Prostate gland (tissue), 2 donors: ENCODE measurements at regions not wholly inside any gene's neighbourhood (a gene's known extent, or its start where the extent isn't known, plus 50 kb on each side); places are given as distances from the start of the nearest gene placed in this dataset.

ENCODE experiments used
- POLR2A ChIP-seq: fragments of 450-650 bp; IDR thresholded peaks from one replicate; pipeline ENCODE4 v1.6.1; 2016; ENCODE audit warnings: antibody characterized with exemption, mild to moderate bottlenecking
- POLR2AphosphoS5 ChIP-seq: sonication (generic); formaldehyde crosslinking; IDR thresholded peaks from one replicate; pipeline ENCODE4 v1.6.1; 2017; ENCODE audit warnings: antibody characterized with exemption
- TF ChIP-seq, protein P1 (sequence below), 4 experiments: fragments of 200-600 bp in 2 of 4; fragments of 450-650 bp in 2 of 4; sonication (generic) in 2 of 4; IDR thresholded peaks; 1 replicate in 3 of 4; 2 replicates in 1 of 4; pipeline ENCODE4 v1.5.1; 2016 to 2019; ENCODE audit warnings: antibody characterized with exemption in 4 of 4, mild to moderate bottlenecking in 2 of 4, moderate library complexity in 2 of 4

DNA sequence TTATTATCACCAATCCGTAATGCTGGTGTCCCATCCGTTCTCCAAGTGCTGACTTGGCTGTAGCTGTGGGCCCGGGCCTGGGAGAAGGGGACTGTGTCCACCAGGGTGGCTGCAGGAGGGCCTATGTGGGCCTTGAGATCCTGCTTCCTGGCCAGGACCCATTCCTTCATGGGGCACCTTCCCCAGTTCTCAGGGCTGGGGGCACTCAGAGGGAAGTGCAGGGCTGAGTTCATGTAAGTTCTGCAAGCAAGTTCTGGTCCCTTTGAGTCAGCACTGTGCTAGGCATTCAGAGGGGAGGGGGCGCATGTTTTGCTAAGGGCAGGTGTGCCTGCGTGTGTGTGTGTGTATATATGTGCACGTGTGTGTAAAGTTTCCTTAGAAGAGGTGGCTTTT is 94.0 kb downstream of the GLI2 start:
- TF ChIP-seq, protein P1, sequence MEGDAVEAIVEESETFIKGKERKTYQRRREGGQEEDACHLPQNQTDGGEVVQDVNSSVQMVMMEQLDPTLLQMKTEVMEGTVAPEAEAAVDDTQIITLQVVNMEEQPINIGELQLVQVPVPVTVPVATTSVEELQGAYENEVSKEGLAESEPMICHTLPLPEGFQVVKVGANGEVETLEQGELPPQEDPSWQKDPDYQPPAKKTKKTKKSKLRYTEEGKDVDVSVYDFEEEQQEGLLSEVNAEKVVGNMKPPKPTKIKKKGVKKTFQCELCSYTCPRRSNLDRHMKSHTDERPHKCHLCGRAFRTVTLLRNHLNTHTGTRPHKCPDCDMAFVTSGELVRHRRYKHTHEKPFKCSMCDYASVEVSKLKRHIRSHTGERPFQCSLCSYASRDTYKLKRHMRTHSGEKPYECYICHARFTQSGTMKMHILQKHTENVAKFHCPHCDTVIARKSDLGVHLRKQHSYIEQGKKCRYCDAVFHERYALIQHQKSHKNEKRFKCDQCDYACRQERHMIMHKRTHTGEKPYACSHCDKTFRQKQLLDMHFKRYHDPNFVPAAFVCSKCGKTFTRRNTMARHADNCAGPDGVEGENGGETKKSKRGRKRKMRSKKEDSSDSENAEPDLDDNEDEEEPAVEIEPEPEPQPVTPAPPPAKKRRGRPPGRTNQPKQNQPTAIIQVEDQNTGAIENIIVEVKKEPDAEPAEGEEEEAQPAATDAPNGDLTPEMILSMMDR (IDR thresholded peaks at IDR 0.05), result no peak
- TF ChIP-seq POLR2A (no peak), POLR2AphosphoS5 (no peak)
